HG03064 (cell line): ENCODE measurements at regions not wholly inside any gene's neighbourhood (a gene's known extent, or its start where the extent isn't known, plus 50 kb on each side); places are given as distances from the start of the nearest gene placed in this dataset.
"Not testable (repeated sequence)": the region's sequence is repeated elsewhere in the genome, so short reads cannot be mapped to it uniquely, and the experiment has no call there.

Experiments used
- ATAC-seq: cut with Tn5 transposase; IDR thresholded peaks from one replicate; pipeline ENCODE4 v1.9.1; 2021; ENCODE audit warnings: low read depth; ENCODE audit not compliant: unreplicated experiment

- ATAC-seq, result no peak
Measured at GRCh38 chr7:41438705-41439514, 264.0 kb downstream of the INHBA start.

- ATAC-seq, result no peak
Measured at GRCh38 chr7:41437257-41438196, 265.4 kb downstream of the INHBA start.

GRCh38 chr7:41436139-41436538 lies 266.8 kb downstream of the INHBA start:
- ATAC-seq, result no peak

- ATAC-seq, result not testable (repeated sequence)
Measured at GRCh38 chr7:41435020-41435419, 267.9 kb downstream of the INHBA start.

- no peak for ATAC-seq
Measured at GRCh38 chr7:41431671-41432070, 271.2 kb downstream of the INHBA start.

GRCh38 chr7:41428381-41428780 lies 274.5 kb downstream of the INHBA start:
- no peak for ATAC-seq

GRCh38 chr7:41425926-41426325 lies 277.0 kb downstream of the INHBA start:
- no peak for ATAC-seq

- ATAC-seq, result no peak
Measured at GRCh38 chr7:41421056-41421455, 281.8 kb downstream of the INHBA start.

- ATAC-seq, result no peak
Measured at GRCh38 chr7:41420421-41420820, 282.5 kb downstream of the INHBA start.

GRCh38 chr7:41418337-41418736 lies 284.6 kb downstream of the INHBA start:
- no peak for ATAC-seq

- no peak for ATAC-seq
Measured at GRCh38 chr7:41416208-41416595, 286.7 kb downstream of the INHBA start.

GRCh38 chr7:41415471-41416207 lies 287.3 kb downstream of the INHBA start:
- no peak for ATAC-seq

- no peak for ATAC-seq
Measured at GRCh38 chr7:41415051-41415450, 287.8 kb downstream of the INHBA start.

GRCh38 chr7:41404375-41405074 lies 298.4 kb downstream of the INHBA start:
- no peak for ATAC-seq

- ATAC-seq, result no peak
Measured at GRCh38 chr7:41403291-41403690, 299.6 kb downstream of the INHBA start.

- no peak for ATAC-seq
Measured at GRCh38 chr7:41401833-41402232, 301.1 kb downstream of the INHBA start.

- no peak for ATAC-seq
Measured at GRCh38 chr7:41399171-41399570, 303.7 kb downstream of the INHBA start.

GRCh38 chr7:41391818-41392217 lies 311.1 kb downstream of the INHBA start:
- no peak for ATAC-seq

GRCh38 chr7:41388933-41389332 lies 314.0 kb downstream of the INHBA start:
- not testable (repeated sequence) for ATAC-seq

- ATAC-seq, result no peak
Measured at GRCh38 chr7:41385996-41386395, 316.9 kb downstream of the INHBA start.
